ENCODE measurements at regions not wholly inside any gene's neighbourhood (a gene's known extent, or its start where the extent isn't known, plus 50 kb on each side); places are given as distances from the start of the nearest gene placed in this dataset.

DNA sequence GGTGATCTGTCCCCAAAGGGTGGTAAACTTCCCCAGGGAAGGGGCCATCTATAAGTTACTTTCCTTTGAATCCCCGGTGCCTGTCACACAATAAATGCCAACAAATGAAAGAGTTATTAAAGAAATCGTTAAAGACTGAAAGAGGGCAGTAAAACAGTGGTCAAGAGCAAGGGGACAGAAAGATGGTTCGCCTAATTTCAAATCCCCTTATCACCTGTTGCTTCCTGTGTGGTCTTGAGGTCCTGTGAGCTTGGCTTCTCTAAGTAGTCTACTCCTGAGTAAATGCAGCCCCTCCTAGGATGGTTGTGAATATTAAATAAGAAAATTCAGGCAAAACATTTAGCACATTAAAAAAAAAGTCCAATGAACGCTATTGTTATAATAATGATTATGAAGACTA, 225.7 kb upstream of the ADAMTS9 start:
- no peaks in the 10 kb centered on the region for H3K9me3 ChIP-seq
- H3K4me3 ChIP-seq: no peak overlapping the region
- H3K27me3 ChIP-seq (ENCODE audit: insufficient read depth in 3 of 3, low read length in 2 of 3): no peaks in the 10 kb centered on the region
- TF ChIP-seq, protein P1, sequence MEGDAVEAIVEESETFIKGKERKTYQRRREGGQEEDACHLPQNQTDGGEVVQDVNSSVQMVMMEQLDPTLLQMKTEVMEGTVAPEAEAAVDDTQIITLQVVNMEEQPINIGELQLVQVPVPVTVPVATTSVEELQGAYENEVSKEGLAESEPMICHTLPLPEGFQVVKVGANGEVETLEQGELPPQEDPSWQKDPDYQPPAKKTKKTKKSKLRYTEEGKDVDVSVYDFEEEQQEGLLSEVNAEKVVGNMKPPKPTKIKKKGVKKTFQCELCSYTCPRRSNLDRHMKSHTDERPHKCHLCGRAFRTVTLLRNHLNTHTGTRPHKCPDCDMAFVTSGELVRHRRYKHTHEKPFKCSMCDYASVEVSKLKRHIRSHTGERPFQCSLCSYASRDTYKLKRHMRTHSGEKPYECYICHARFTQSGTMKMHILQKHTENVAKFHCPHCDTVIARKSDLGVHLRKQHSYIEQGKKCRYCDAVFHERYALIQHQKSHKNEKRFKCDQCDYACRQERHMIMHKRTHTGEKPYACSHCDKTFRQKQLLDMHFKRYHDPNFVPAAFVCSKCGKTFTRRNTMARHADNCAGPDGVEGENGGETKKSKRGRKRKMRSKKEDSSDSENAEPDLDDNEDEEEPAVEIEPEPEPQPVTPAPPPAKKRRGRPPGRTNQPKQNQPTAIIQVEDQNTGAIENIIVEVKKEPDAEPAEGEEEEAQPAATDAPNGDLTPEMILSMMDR (IDR thresholded peaks at IDR 0.05): no peak
- 60 to 77% (median 73%) methylated on average over 4 of the region's 4 CpGs for WGBS, 3 donors
- DNase-seq (no peak), ATAC-seq (no peak)
- no peak overlapping the region for H3K27ac ChIP-seq
- H3K36me3 ChIP-seq (ENCODE audit: insufficient read depth in 1 of 2, low read depth in 1 of 2): no peaks in the 10 kb centered on the region
- intact Hi-C loops (cut with DNase I): loop anchor here in 1 of 2 donors (10.0 kb wide), 1 partner anchor 251 kb away; no protein-coding TSS in a partner anchor
- peaks cover 16% of the 10 kb centered on the region for H3K4me1 ChIP-seq

DNA sequence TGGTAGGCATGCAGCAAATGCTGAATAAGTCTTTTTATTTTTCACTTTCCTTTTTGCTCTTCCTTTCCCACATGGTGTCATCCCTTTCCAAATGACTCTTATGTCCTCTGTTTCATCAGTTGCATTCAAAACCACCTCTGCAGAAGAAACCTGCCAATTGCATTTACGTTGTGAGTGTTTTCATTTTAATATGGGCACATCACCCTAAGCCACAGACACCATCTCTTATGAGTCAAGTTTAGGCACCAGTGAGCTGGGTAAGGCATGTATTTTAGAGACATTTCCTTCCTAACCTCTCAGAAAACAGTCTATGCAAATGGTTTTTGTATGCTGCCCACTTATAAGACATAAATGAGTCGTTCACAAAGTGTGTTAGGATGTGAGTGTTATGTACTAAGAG, 223.3 kb upstream of the ADAMTS9 start:
- Histone ChIP-seq H3K27ac (no peak overlapping the region), H3K4me3 (no peak overlapping the region), H3K27me3 (ENCODE audit: insufficient read depth in 3 of 3, low read length in 2 of 3) (no peaks in the 10 kb centered on the region), H3K36me3 (ENCODE audit: insufficient read depth in 1 of 2, low read depth in 1 of 2) (no peaks in the 10 kb centered on the region), H3K9me3 (no peaks in the 10 kb centered on the region), H3K4me1 (peaks cover 11% of the 10 kb centered on the region)
- DNase-seq (no peak), ATAC-seq (no peak)
- intact Hi-C loops (cut with DNase I): loop anchor here in 1 of 2 donors (10.0 kb wide), 1 partner anchor 254 kb away; no protein-coding TSS in a partner anchor
- TF ChIP-seq, protein P1 (IDR thresholded peaks at IDR 0.05): no peak
- 75 to 87% (median 79%) methylated on average over 2 of the region's 2 CpGs for whole genome bisulfite sequencing, 3 donors

DNA sequence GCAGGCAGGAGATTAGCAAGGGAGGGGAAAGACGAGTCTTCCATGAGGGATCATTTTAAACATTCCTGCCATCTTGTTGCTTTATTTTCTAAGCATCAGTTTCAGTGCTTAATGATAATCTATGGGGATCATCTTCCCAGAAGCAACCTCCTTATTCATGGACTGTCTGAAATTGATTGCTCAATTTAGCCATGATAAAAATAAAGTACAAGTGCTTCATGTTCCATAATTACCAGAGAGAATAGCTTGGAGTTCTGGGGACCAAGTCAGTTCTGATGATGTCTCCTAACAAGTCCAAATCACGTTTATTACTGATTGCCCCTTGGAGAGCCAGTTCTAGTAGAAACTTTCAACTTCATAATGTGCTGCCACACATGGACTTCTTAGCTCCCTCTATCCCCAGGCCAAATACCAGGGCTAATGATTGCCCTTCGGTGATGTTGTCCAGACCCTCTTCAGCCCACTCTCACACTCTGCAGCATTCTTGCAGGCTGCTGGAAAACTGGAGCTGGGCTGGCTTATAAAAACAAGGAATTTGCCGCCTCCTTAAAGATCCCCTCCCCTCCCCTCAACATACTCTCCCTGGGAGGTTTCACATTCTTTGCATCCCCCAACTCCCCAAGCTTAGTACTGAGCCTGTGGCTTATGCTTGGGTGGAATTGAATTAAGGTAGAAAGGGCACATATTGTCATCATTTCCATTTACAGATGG, 222.1 kb upstream of the ADAMTS9 start:
- Histone ChIP-seq H3K4me3 (no peak overlapping the region), H3K4me1 (peaks cover 11% of the 10 kb centered on the region), H3K36me3 (ENCODE audit: insufficient read depth in 1 of 2, low read depth in 1 of 2) (no peaks in the 10 kb centered on the region), H3K9me3 (no peaks in the 10 kb centered on the region), H3K27ac (no peak overlapping the region), H3K27me3 (ENCODE audit: insufficient read depth in 3 of 3, low read length in 2 of 3) (no peaks in the 10 kb centered on the region)
- DNase-seq (no peak), ATAC-seq (peak in 2 of 4 donors; percentile 63 to 73)
- TF ChIP-seq, protein P1 (IDR thresholded peaks at IDR 0.05): no peak
- intact Hi-C loops (cut with DNase I): loop anchor here in 1 of 2 donors (5.0 to 10.0 kb wide), 2 partner anchors 183 to 255 kb away; no protein-coding TSS in a partner anchor
- 54 to 76% (median 65%) methylated on average over 4 of the region's 4 CpGs for WGBS, 3 donors

DNA sequence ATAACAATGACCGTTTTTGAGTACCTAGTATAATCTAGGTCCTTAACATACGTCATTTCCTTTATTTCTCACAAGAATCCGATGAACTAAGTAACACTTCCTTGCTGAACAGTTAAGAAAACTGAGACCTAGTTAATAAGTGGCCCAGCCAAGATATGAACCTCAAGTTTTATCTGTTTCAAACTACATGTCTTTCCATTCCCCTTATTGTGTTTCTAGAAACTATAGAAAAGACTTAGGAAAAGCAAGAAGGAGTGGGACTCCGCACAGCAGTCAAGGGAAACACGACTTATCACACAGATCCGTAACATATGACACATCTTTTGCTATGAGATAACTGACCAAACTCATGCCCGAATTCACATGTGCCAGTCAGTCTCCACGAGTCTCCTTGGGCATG, 221.2 kb upstream of the ADAMTS9 start:
- H3K36me3 ChIP-seq (ENCODE audit: insufficient read depth in 1 of 2, low read depth in 1 of 2): no peaks in the 10 kb centered on the region
- no peak overlapping the region for H3K4me3 ChIP-seq
- H3K27me3 ChIP-seq (ENCODE audit: insufficient read depth in 3 of 3, low read length in 2 of 3): no peaks in the 10 kb centered on the region
- ATAC-seq: no peak
- peak overlapping the region; percentile 56 for H3K27ac ChIP-seq
- no peak for DNase-seq
- TF ChIP-seq, protein P1 (IDR thresholded peaks at IDR 0.05): no peak
- peaks cover 11% of the 10 kb centered on the region for H3K4me1 ChIP-seq
- intact Hi-C loops (cut with DNase I): loop anchor here in 1 of 2 donors (5.0 kb wide), 1 partner anchor 182 kb away; no protein-coding TSS in a partner anchor
- H3K9me3 ChIP-seq: no peaks in the 10 kb centered on the region
- WGBS, 3 donors: 89 to 90% (median 90%) methylated on average over 8 of the region's 8 CpGs
